Astrocyte (in vitro differentiated cells and primary cell): ENCODE measurements at regions not wholly inside any gene's neighbourhood (a gene's known extent, or its start where the extent isn't known, plus 50 kb on each side); places are given as distances from the start of the nearest gene placed in this dataset.

Source experiments
- CTCF ChIP-seq: IDR thresholded peaks from 2 replicates; pipeline ENCODE4 v1.5.1; 2011; ENCODE audit warnings: low read depth, mild to moderate bottlenecking, inconsistent platforms, low read length, moderate library complexity; ENCODE audit not compliant: insufficient read depth
- EZH2 ChIP-seq: IDR thresholded peaks from 2 replicates; pipeline ENCODE4 v1.6.1; 2012; ENCODE audit warnings: mild to moderate bottlenecking, low read length, inconsistent platforms; ENCODE audit not compliant: insufficient read depth

- no peak for TF ChIP-seq CTCF
- TF ChIP-seq EZH2, result no peak
Observed at GRCh38 chr4:23162275-23162674, 469.5 kb downstream of the GBA3 start.
